GM21619 (cell line): ENCODE measurements at regions not wholly inside any gene's neighbourhood (a gene's known extent, or its start where the extent isn't known, plus 50 kb on each side); places are given as distances from the start of the nearest gene placed in this dataset.

Experiments
- ATAC-seq: cut with Tn5 transposase; IDR thresholded peaks from one replicate; pipeline ENCODE4 v1.9.1; 2021; ENCODE audit not compliant: unreplicated experiment

DNA sequence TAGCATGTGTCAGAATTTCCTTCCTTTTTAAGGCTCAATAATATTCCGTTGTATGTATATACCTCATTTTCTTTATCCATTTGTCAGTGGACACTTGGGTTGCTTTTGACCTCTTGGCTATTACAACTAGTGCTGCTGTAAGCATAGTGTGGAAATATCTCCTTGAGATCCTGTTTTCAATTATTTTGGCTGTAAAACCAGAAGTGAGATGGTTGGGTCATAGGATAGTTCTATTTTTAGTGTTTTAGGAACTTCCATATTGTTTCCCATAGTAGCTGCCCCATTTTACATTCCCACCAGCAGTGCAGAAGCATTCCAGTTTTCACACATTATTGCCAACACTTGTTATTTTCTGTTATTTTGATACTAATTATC is 70.4 kb upstream of the C15orf39 start:
- no peak for ATAC-seq

DNA sequence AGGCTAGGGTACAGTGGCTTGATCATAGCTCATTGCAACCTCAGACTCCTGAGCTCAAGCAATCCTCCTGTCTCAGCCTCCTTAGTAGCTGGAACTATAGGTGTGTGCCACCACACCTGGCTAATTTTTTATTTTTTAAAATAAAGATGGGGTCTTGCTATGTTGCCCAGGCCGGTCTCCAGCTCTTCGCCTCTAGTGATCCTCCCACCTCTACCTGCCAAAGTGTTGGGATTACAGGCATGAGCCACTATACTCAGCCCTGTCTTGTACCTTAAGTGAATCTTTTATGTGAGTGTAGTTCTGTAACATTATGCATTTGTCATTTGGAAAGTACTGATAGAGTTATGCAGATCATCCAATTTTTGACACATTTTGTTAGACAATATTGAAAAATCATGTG is 66.9 kb upstream of the C15orf39 start:
- ATAC-seq = no peak

DNA sequence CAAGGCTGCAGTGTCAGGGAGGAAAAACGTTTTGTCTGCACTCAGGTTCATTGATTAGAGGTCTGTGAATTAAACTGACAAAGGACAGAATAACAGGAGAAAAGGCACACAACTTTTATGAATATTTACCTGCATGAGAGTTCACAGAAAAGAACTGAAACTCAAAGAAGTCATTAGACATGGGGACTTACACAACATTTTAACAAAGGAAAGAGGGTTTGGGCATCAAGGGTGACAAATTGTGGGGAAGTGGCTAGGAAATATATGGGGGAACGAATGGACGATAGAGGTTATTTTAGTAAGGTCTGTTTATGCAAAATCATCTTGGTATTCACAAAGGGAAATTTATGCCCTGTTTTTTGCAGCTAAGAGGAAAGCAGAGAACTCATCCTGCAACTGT is 65.6 kb upstream of the C15orf39 start:
- no peak for ATAC-seq

DNA sequence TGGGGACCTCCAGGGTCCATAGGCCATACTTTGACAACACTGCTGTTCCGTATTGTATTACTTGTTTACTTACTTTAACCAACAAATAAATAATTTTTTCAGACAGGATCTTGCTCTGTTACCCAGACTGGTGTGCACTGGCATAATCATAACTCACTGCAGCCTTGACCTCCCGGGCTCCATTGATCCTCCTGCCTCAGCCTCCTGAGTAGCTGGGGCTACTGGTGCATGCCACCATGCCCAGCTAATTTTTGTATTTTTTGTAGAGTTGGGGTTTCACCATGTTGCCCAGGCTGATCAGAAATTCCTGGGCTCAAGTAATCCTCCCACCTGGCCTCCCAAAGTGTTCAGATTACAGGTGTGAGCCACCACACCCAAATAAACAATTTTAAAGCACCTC is 64.9 kb upstream of the C15orf39 start:
- ATAC-seq = no peak

DNA sequence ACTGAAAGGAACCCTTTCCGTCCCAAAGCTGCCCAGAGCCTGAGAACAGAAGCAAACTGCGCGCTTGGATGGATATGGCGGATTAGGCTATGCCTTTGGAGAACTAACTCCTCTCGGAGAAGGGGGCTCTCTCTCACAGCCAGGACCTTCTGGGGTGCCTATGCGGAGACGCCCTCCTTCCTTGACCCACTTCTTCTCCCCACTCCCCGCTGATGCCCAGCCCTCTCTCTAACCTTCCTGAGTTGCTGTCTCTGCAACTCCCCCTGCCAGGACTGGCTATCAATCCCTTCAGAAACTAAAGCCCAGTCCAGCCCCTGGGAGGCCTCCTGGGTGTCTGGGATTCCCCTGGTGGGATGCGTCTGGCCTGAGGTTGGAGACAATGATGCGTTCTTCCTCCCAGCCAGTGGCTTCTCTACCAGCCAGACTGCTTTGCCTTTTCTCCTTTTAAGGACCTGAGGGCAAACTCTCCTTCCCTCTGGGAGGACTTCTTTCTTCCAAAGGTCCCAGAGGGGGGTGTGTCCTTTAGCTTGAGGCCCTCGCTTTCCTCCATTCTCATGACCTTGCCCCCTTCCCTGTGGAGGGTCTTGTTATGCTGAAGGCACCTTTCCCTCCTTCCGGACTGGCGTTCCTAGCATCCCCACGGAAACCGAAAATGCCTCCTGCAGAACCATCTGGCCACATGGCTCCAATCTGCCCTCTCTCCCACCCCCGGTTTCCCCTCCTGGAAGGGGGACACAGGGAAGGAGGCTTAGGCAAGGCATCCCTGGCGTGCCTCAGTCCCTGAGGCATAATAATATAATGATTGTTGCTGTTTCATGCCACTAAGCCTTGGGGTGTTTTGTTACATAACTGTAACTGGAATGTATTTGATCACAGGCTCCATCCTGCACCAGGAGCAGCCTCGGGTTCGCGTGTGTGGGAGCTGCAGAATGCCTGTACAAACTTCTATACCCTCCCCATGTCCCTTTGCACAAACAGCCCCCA is 63.4 kb upstream of the C15orf39 start:
- no peak for ATAC-seq

DNA sequence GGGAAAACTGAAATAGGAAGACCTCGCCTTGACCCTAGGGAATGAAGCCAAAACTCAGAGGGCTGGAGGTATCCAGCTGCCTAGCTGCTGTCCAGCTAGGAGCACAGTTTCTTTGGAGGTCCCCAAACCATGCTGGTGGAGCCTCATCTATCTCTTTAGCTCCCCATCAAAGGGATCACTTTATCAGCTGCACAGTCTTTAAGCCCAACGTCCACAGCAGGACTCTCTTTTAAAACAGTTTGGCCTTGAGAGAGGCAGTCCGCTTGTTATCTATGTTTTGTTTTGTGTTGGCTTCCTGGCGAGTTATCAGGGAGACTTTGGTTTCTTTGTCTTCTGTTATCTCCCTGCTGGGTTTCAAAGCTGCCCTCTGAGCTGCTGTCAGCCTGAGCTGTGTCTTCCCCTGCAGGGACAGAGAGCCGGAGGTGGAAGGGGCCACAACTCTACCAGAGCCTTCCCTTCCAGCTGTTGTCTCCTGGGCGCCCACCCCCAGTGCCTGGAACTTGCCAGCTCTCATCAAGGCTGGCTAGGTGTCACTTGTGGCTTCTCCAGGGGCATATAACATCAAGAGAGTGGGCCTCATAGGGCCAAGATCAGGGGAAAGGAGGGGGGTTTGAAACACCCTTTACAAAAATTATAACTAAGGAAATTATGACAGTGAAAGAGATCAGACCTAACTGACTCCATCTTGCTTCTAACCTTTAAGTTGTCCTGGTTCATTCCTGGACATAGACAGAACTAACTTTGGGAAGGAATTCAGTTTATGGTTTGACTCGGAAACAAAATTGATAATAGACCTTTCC is 61.4 kb upstream of the C15orf39 start:
- ATAC-seq = no peak

DNA sequence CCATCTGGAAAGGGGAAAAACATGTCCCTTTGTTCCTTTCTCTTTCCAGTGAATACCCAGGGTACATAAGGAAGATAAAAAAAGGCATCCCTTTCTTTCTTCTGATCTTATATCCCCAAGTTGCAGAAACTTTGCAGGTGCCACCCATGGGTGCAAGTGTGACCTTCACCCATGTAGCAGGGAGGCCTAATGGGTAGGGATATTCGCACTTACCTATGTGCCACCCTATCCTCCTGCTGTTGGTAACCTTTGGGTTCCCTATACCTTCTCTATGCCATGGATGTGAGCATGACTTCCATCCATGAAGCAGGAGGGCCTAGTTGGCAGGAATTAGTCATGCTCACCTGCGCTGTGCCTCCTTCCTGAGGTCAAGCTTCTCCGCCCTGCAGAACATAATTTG is 59.2 kb upstream of the C15orf39 start:
- ATAC-seq = no peak

DNA sequence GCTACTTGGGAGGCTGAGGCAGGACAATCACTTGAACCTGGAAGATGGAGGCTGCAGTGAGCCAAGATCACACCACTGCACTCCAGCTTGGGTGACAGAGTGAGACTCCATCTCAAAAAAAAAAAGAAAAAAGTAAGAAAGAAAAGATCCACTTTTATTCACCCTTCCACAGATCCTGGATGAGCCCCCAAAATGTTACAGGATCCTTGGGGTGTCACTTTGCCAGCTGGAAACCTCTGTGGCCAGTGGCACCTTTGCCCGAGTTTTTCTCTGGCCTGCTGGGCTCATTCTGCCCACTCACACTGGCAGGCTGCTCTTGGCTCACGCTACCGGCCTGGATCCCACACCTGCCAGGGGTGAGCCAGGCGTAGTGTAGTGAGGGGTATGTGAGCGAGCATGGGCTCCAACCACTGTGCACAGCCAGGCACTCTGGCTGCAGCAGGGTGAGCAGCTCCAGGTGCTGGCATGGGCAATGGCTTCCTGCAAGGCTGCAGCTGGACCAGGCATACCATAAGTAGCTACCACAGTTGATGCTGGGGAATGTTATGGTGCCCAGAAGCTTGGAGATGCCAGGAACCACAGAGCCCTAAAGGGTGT is 57.8 kb upstream of the C15orf39 start:
- ATAC-seq = no peak

DNA sequence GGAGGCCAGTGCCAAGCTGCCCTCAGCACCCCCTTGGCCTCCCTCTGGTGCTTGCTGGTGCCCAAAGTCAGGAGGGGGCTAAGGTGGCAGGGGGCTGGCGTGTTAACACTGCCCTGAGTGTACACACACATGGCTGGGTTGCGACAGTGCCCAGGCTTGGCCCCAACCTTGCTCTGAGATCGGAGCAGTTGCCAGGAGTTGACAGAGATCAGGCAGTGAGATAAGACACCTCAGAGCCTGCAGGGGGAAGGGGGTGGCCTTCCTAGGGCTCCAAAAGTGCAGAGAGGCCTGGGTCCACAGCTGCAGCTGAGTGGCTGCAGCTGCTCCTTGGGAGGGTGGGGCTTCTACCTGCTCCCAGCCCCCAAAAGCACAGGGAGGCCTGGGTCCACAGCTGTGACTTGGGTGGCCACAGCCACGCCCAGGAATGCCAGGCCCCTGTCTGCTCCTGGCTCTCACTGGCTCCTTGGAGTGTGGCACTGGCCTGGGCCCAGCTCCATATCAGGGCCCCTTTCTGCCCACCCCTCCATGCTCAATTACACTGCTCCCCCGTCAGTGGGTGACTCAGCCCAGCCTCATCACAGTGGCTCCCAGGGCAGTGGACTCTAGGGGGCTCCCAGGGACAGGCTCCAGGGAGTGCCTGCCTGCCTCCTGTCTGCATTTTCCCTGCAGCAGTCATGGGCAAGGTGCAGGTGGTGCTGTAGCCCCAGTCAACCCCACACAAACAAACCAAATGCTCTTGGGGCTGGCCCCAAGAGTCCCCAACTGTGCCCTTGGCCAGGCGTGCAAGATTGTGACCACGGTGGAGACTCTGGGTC is 56.4 kb upstream of the C15orf39 start:
- no peak for ATAC-seq

DNA sequence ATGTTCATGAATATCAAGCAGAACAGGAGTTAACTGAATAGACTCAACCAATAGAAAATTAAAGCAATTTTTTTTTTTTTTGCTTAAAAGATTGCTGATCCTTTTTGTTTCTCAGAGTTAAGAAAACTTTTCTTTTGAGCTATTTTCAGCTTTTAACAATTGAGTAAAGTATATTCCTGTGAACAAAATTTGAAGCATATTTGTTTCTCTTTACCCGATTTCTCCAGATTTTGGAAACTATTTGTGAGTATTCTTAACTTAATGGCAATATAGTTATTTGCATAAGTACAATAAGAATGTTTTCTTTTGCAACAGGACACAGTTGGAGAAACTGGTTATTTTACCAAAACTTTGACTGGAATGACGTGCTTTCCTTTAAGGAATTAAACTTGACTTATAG is 53.4 kb upstream of the C15orf39 start:
- ATAC-seq = no peak

DNA sequence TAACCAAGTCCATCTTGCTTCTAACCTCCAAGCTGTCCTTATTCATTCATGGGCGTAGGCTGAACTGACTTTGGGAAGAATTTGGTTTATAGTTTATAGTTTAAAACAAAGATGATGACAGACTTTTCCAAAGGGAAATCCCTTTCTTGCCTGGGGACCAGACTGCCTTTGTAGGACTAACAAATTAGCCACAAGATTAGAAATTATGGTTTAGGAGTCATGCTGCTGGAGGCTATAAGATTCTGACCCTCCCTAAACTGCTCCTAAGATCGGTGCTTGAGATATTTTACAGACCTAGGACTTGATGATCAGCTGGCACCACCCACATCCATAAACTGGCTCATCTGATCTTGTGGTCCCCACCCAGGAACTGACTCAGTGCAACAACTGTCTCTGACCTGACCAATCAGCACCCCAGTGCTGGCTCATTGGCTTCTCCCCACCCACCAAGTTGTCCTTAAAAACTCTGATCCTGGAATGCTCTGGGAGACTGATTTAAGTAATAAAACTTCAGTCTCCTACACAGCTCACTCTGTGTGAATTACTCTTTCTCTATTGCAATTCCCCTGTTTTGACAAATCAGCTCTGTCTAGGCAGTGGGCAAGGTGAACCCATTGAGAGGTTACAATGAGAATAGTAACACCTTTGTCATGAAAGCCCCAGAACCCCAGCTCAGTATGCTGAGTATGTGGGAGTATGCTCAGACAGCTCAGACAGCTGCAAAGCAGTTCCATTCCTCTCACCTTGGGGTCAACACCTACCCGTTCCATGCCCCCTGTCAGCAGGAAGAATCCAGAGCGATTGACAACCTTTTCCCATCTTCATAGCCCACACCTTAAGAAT is 51.6 kb upstream of the C15orf39 start:
- ATAC-seq = no peak

DNA sequence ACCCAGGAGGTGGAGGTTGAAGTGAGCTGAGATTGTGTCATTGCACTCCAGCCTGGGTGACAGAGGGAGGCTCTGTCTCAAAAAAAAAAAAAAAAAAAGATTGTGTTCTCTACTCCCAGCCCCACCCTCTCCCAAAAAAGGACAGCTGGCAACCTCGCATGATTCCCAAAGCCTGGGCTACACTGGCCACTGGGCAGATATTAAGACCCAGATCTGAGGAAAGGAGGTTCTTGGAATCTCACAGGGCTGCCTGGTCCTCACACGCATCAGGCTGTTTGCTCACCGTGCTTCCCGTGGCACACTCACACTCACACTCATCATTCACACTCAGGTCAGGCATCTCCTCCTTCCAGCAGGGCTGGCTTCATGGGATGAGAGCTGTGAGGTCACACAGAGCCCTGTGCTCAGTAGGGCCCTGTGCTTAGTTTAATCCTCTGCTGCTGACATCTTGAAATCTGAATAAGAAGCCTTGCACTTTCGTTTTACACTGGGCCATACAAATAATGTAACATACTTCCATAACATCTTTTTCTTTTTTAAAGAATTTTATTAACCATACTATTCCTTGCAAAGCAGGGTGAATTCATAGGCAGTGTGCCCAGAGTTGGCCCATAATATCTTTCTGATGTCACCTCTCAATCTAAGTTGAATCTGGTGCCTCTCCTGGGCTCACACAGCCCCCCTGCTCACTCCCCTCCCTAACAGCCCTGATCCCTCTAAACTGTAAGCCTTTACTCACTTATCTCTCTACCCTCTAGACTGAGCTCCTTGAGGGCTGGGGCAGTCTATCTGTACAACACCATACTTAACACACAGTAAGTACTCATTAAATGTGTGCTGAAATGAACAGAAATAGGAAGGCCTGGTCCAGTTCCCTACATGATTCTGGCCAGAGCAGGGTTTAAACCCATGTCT is 50.2 kb upstream of the C15orf39 start:
- ATAC-seq = no peak
